ENCODE measurements at regions not wholly inside any gene's neighbourhood (a gene's known extent, or its start where the extent isn't known, plus 50 kb on each side); places are given as distances from the start of the nearest gene placed in this dataset.

DNA sequence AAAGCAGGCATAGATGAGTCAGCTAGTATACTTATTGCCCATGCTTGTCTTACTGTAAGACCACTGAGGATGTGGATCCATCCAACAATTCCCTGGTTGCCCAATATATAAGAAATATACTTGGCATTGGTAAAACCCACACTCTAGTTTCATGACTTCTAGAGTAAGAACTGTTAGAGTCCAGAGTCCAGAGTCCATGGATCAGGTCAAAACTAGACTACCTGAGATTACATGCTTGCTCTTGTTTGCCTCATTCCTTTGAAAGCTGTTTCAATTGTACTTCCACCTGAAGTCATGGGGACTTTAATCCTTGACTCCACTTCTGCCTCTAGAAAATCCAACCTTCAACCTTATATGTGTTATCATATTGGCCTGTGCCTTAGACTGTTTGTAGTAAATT lies 707.6 kb upstream of the FAM98A start:
- H3K27me3 ChIP-seq (replicated peaks; ENCODE audit: insufficient read depth), result no peaks in the 10 kb centered on the region
- H3K4me1 ChIP-seq (replicated peaks), result no peaks in the 10 kb centered on the region
- DNase-seq (ENCODE audit: low spot score), result no peak
- no peaks in the 10 kb centered on the region for H3K9me3 ChIP-seq
- TF ChIP-seq CTCF (IDR thresholded peaks at IDR 0.05) (no peak), POLR2AphosphoS5 (IDR thresholded peaks at IDR 0.05) (no peak), POLR2A (IDR thresholded peaks at IDR 0.05) (no peak)
- no peak overlapping the region for H3K4me3 ChIP-seq
- no peaks in the 10 kb centered on the region for H3K36me3 ChIP-seq
- H3K27ac ChIP-seq, result no peak overlapping the region
- intact Hi-C loops (cut with DNase I), result no loop called here

DNA sequence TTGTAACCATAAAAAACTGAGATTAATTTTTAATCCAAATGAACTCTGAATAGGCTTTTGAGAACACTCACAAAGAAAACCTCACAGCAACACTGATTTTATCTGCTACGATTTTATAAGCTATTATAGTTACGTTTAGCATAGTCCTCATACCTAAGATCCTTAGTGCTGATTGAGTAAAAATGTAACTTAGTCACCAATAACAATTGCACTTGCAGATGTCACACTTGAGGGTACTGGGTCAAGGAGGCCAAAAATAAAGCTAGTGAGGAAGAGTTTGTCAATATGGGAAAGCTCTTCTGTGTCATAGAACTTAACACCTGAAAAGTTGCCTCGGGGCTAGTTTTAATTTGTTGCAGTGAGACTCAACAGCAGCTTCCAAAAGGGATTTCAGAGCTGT lies 706.5 kb upstream of the FAM98A start:
- no peaks in the 10 kb centered on the region for H3K9me3 ChIP-seq
- H3K36me3 ChIP-seq, result no peaks in the 10 kb centered on the region
- no peak overlapping the region for H3K4me3 ChIP-seq
- WGBS, result 13% methylated on average over 3 of the region's 3 CpGs
- no peaks in the 10 kb centered on the region for H3K27me3 ChIP-seq (replicated peaks; ENCODE audit: insufficient read depth)
- intact Hi-C loops (cut with DNase I), result no loop called here
- TF ChIP-seq POLR2A (IDR thresholded peaks at IDR 0.05), result no peak
- TF ChIP-seq CTCF (IDR thresholded peaks at IDR 0.05), result no peak
- TF ChIP-seq POLR2AphosphoS5 (IDR thresholded peaks at IDR 0.05), result no peak
- no peak overlapping the region for H3K27ac ChIP-seq
- H3K4me1 ChIP-seq (replicated peaks), result no peaks in the 10 kb centered on the region
- DNase-seq (ENCODE audit: low spot score), result no peak

- H3K4me3 ChIP-seq, result no peak overlapping the region
- 85% methylated on average over 4 of the region's 4 CpGs for WGBS
- no peak overlapping the region for H3K27ac ChIP-seq
- no peaks in the 10 kb centered on the region for H3K4me1 ChIP-seq (replicated peaks)
- no peak for DNase-seq (ENCODE audit: low spot score)
- H3K36me3 ChIP-seq, result no peaks in the 10 kb centered on the region
- intact Hi-C loops (cut with DNase I), result no loop called here
- no peaks in the 10 kb centered on the region for H3K9me3 ChIP-seq
- no peaks in the 10 kb centered on the region for H3K27me3 ChIP-seq (replicated peaks; ENCODE audit: insufficient read depth)
- TF ChIP-seq CTCF (IDR thresholded peaks at IDR 0.05), result no peak
These were observed 695.9 kb upstream of the FAM98A start for GRCh38 chr2:34294961-34295360.

DNA sequence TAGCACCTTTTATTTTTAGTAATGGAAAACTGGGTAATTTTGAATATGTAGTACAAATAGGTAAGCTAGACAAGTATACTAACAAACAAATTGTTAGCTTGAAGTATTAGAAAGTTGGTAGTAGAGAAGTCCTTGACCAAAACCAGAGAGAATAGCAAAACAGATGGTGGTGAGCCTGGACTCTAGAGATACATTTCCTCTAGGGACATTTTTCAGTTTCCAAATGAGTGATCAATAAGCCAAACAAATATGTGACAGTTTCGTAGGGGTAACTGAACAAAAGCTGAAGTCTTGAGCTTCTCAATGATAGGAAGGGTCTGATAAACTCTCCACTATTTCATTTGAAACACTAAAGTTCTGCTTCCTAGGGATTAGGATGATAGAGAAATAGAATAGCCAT lies 692.0 kb upstream of the FAM98A start:
- no peak for DNase-seq (ENCODE audit: low spot score)
- Histone ChIP-seq H3K27ac (no peak overlapping the region), H3K36me3 (no peaks in the 10 kb centered on the region), H3K9me3 (no peaks in the 10 kb centered on the region), H3K4me1 (replicated peaks) (no peaks in the 10 kb centered on the region), H3K27me3 (replicated peaks; ENCODE audit: insufficient read depth) (no peaks in the 10 kb centered on the region), H3K4me3 (no peak overlapping the region)
- 89% methylated on average over 1 of the region's 1 CpG for WGBS
- intact Hi-C loops (cut with DNase I), result no loop called here
- TF ChIP-seq POLR2A (IDR thresholded peaks at IDR 0.05) (no peak), CTCF (IDR thresholded peaks at IDR 0.05) (no peak), POLR2AphosphoS5 (IDR thresholded peaks at IDR 0.05) (no peak)

- H3K27me3 ChIP-seq (replicated peaks; ENCODE audit: insufficient read depth), result no peaks in the 10 kb centered on the region
- H3K27ac ChIP-seq, result no peak overlapping the region
- no peaks in the 10 kb centered on the region for H3K36me3 ChIP-seq
- no peaks in the 10 kb centered on the region for H3K9me3 ChIP-seq
- no peaks in the 10 kb centered on the region for H3K4me1 ChIP-seq (replicated peaks)
- no peak overlapping the region for H3K4me3 ChIP-seq
- DNase-seq (ENCODE audit: low spot score), result no peak
- TF ChIP-seq CTCF (IDR thresholded peaks at IDR 0.05), result no peak
- no peak for TF ChIP-seq POLR2AphosphoS5 (IDR thresholded peaks at IDR 0.05)
- TF ChIP-seq POLR2A (IDR thresholded peaks at IDR 0.05), result no peak
- intact Hi-C loops (cut with DNase I), result no loop called here
These were observed 688.9 kb upstream of the FAM98A start for GRCh38 chr2:34288016-34288415.

Measured in prostate gland (tissue), 2 donors.